ENCODE measurements at regions not wholly inside any gene's neighbourhood (a gene's known extent, or its start where the extent isn't known, plus 50 kb on each side); places are given as distances from the start of the nearest gene placed in this dataset.

DNA sequence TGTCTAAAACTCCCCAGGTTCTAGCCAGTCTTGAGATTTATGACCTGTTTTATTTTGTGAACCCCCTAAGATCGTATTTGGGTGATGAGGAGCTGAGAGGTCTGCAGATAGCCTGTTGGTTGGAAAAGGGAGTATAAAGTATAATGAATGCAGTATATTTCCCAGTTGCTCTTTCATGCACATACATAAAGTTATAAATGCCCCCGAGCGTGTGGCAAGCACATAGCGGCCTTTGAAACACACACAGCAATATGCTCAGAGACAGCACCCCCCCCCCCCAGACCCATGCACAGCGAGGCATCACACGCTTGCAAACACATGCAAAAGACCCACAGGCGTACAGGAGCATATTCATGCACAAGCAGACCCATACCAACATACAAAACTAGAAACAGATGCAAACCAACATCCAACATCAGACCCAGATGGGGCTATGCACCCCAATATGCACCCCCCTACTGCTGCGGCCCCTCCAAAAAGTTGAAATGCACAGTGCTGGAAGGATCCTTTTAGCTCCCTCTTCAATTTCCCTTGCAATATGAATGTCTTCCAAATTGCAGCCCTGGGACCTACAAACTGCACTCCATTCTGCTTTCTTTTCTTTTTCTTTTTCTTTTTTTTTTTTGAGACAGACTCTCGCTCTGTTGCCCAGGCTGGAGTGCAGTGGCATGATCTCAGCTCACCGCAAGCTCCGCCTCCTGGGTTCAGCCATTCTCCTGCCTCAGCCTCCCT is 82.2 kb upstream of the TBX3 start:
- Histone ChIP-seq H3K9ac (ENCODE audit: low read depth in 1 of 2, low read length in 2 of 2) (no peak overlapping the region), H3K36me3 (ENCODE audit: control insufficient read depth in 4 of 4, insufficient read depth in 3 of 4, low read depth in 1 of 4, low read length in 3 of 4) (no peaks in the 10 kb centered on the region), H3K4me3 (ENCODE audit: low read depth in 1 of 3, low read length in 3 of 3) (no peak overlapping the region), H3K9me3 (ENCODE audit: control insufficient read depth in 4 of 4, low read length in 3 of 4) (no peaks in the 10 kb centered on the region), H3K27ac (ENCODE audit: low read depth in 1 of 2, low read length in 2 of 2) (no peak overlapping the region), H3K27me3 (ENCODE audit: control insufficient read depth in 4 of 4, insufficient read depth in 4 of 4, low read length in 3 of 4) (no peaks in the 10 kb centered on the region), H3K4me1 (ENCODE audit: control insufficient read depth in 4 of 4, insufficient read depth in 4 of 4, low read length in 3 of 4) (peaks cover 0 to 4% (median 1%) of the 10 kb centered on the region in 4 donors)
- WGBS, result 91% methylated on average over 11 of the region's 11 CpGs
- TF ChIP-seq HNF4G (IDR thresholded peaks at IDR 0.05) (no peak), NR2F2 (IDR thresholded peaks at IDR 0.05) (no peak), HNF4A (conservative IDR thresholded peaks at IDR 0.05) (no peak), YY1 (IDR thresholded peaks at IDR 0.05) (no peak), RAD21 (IDR thresholded peaks at IDR 0.05) (no peak)
- no peak for DNase-seq (ENCODE audit: low spot score)

- Histone ChIP-seq H3K27me3 (ENCODE audit: control insufficient read depth in 4 of 4, insufficient read depth in 4 of 4, low read length in 3 of 4) (no peaks in the 10 kb centered on the region), H3K27ac (ENCODE audit: low read depth in 1 of 2, low read length in 2 of 2) (no peak overlapping the region), H3K9ac (ENCODE audit: low read depth in 1 of 2, low read length in 2 of 2) (no peak overlapping the region), H3K4me1 (ENCODE audit: control insufficient read depth in 4 of 4, insufficient read depth in 4 of 4, low read length in 3 of 4) (peaks cover 0 to 2% (median 0%) of the 10 kb centered on the region in 4 donors), H3K4me3 (ENCODE audit: low read depth in 1 of 3, low read length in 3 of 3) (no peak overlapping the region), H3K36me3 (ENCODE audit: control insufficient read depth in 4 of 4, insufficient read depth in 3 of 4, low read depth in 1 of 4, low read length in 3 of 4) (no peaks in the 10 kb centered on the region), H3K9me3 (ENCODE audit: control insufficient read depth in 4 of 4, low read length in 3 of 4) (no peaks in the 10 kb centered on the region)
- 76% methylated on average over 6 of the region's 6 CpGs for WGBS
- DNase-seq (ENCODE audit: low spot score), result no peak
- no peak for TF ChIP-seq ZBTB33 (IDR thresholded peaks at IDR 0.05)
- TF ChIP-seq TAF1 (conservative IDR thresholded peaks at IDR 0.05), result no peak
- TF ChIP-seq FOXA2 (IDR thresholded peaks at IDR 0.05), result no peak
- no peak for TF ChIP-seq SP1 (IDR thresholded peaks at IDR 0.05)
- no peak for TF ChIP-seq HNF4A (conservative IDR thresholded peaks at IDR 0.05)
- no peak for TF ChIP-seq NR2F2 (IDR thresholded peaks at IDR 0.05)
- TF ChIP-seq RAD21 (IDR thresholded peaks at IDR 0.05), result no peak
- TF ChIP-seq MAX (IDR thresholded peaks at IDR 0.05), result no peak
- no peak for TF ChIP-seq FOXA1 (IDR thresholded peaks at IDR 0.05)
- TF ChIP-seq ATF3 (IDR thresholded peaks at IDR 0.05), result no peak
- TF ChIP-seq GABPA (IDR thresholded peaks at IDR 0.05 in 1 of 2, conservative IDR thresholded peaks at IDR 0.05 in 1 of 2), result no peak
- no peak for TF ChIP-seq RXRA (IDR thresholded peaks at IDR 0.05)
- TF ChIP-seq CTCF (IDR thresholded peaks at IDR 0.05; ENCODE audit: low read depth, low read length, missing input control), result no peak
- no peak for TF ChIP-seq YY1 (IDR thresholded peaks at IDR 0.05)
- no peak for TF ChIP-seq EGR1 (IDR thresholded peaks at IDR 0.05; ENCODE audit: low read depth in 2 of 2)
These were observed 80.5 kb upstream of the TBX3 start for GRCh38 chr12:114764510-114764909.

All from liver (tissue), 8 donors.